Muscle layer of duodenum (tissue), 2 donors: ENCODE measurements at regions not wholly inside any gene's neighbourhood (a gene's known extent, or its start where the extent isn't known, plus 50 kb on each side); places are given as distances from the start of the nearest gene placed in this dataset.
"Not testable (repeated sequence)": the region's sequence is repeated elsewhere in the genome, so short reads cannot be mapped to it uniquely, and the experiment has no call there.

ENCODE experiments used
- H3K27ac ChIP-seq: one replicate; pipeline ENCODE4 v1.7.0; 2013; ENCODE audit warnings: mild to moderate bottlenecking, low read length
- H3K27me3 ChIP-seq: one replicate; pipeline ENCODE4 v1.7.0; 2013; ENCODE audit warnings: low read depth, mild to moderate bottlenecking, control low read depth, low read length
- H3K36me3 ChIP-seq, 2 donors: one replicate each; pipeline ENCODE4 v1.7.0; 2013; ENCODE audit warnings: low read length in 2 of 2, control low read depth in 1 of 2, mild to moderate bottlenecking in 1 of 2; ENCODE audit not compliant: insufficient read depth in 2 of 2, control insufficient read depth in 1 of 2
- H3K4me1 ChIP-seq, 2 donors: one replicate each; pipeline ENCODE4 v1.7.0; 2013; ENCODE audit warnings: low read length in 2 of 2, mild to moderate bottlenecking in 2 of 2, control low read depth in 1 of 2, moderate library complexity in 1 of 2; ENCODE audit not compliant: insufficient read depth in 2 of 2, control insufficient read depth in 1 of 2
- H3K4me3 ChIP-seq, 2 donors: one replicate each; pipeline ENCODE4 v1.7.0; 2013; ENCODE audit warnings: low read length in 2 of 2, low read depth in 1 of 2, mild to moderate bottlenecking in 1 of 2
- H3K9me3 ChIP-seq, 2 donors: one replicate each; pipeline ENCODE4 v1.7.0; 2013; ENCODE audit warnings: low read length in 2 of 2, control low read depth in 1 of 2, mild to moderate bottlenecking in 1 of 2; ENCODE audit not compliant: control insufficient read depth in 1 of 2
- donor health status: healthy.

DNA sequence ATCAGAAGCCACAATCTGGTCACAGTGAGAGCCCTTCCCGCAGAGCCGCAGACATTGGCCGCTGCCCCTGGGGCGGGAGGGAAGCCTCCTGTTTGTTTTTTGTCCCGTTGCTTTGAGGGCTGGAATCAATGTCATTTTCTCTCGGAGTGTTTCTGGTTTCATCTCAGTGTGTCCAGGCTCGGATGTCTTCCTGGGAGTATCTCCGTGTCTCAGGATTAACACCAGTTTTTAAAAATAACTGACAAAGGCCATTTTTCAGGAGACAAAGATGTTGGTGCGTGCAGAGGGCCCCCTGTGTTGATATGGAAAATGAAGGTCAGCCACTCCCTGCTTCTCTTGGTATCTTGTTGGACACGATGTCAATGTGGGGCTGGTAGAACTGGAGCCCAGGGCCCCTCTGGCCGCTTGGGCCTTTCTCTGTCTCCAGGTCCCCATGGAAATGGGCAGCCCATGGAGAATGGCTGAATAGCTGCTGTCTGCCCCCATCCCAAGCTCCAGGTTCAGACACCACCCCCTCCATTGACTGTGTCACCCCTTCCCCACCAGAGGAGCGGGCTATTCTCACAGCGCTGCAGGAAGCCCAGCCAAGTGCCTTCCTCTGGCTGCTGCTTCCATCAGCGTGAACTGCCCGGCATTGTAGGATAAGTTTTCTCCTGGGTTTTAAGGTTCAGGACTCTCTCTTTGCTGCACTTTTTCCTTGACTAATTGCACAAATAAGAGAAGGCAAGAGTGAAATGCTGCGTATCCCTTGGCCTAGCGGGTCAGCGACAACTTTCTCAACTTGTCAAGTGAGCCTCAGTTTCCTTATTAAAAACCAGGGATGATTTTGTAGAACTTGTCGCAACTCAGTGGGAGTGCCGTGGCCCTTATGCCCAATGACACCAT is 72.2 kb upstream of the METTL9 start:
- Histone ChIP-seq H3K36me3 (no peaks in the 10 kb centered on the region), H3K9me3 (no peaks in the 10 kb centered on the region), H3K27me3 (no peaks in the 10 kb centered on the region), H3K27ac (no peak overlapping the region), H3K4me1 (no peaks in the 10 kb centered on the region), H3K4me3 (no peak overlapping the region)

DNA sequence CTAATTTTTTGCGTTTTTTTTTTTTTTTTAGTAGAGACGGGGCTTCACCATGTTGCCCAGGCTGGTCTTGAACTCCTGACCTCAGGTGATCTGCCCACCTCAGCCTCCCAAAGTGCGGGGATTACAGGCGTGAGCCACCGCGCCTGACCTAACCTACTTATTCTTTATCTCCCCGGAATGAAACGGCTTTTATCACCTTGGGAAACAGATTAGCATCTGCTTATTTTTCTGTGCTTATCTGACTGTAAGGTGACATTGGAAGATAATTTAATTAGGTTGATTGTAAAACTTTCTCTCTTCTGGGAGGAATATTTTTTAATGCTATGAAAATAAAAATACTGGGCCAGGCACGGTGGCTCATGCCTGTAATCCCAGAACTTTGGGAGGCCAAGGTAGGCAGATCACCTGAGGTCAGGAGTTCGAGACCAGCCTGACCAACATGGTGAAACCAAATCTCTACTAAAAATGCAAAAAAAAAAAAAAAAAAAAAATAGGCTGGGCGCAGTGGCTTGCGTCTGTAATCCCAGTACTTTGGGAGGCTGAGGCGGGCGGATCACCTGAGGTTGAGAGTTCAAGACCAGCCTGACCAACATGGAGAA is 70.2 kb upstream of the METTL9 start:
- not testable (repeated sequence) for H3K4me1 ChIP-seq, H3K36me3 ChIP-seq, H3K27me3 ChIP-seq, H3K27ac ChIP-seq, H3K4me3 ChIP-seq, H3K9me3 ChIP-seq

DNA sequence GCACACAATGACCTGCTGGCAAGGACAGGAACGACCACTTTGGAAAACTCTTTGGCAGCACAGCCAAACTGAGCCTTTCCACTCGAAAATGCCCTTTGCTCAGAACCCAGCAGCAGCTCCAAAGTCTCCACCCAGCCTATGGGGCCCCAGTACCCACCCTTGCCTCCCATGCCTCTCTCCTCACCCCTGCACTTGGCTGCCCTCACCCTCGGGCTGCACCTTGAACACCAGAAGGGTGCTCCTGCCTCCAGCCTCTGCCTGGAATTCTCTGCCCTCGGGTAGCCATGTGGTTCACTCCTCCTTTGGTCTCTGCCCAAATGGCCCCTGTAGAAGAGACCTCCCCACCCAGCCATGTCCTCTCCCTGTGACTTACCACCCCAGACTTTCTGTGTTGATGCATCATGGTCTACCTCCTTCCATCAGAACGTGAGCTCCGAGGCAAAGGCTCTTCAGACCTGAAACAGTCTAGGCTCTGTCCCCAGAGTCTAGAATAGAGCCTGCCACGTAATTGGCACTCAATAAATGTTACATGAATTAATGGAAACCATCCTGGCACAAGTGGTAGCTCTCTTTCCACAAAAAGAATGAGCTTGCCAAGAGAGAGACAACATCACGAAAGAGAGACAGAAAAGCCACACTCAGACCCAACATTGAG is 68.5 kb upstream of the METTL9 start:
- not testable (repeated sequence) for H3K27ac ChIP-seq, H3K27me3 ChIP-seq, H3K36me3 ChIP-seq, H3K9me3 ChIP-seq, H3K4me1 ChIP-seq, H3K4me3 ChIP-seq

DNA sequence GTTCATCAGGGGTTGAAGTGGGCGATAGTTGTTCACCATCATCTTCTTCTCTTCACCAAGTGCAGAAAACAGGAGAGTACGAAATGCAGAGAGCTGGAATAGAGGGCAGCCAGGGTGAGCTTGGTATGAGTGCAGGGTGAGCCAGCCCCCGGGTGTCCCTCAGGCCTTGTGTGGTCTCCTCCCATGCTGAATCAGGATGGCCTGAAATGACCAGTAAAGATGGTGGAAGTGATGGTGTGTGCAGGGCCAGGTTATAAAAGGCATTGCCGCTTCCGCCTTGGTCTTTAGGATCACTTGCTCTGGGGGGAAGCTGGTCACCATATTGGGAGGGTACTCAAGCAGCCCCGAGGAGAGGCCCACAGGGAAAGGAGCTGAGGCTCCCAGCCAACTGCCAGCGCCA is 66.4 kb upstream of the METTL9 start:
- H3K27ac ChIP-seq, H3K4me1 ChIP-seq, H3K4me3 ChIP-seq, H3K27me3 ChIP-seq, H3K9me3 ChIP-seq, H3K36me3 ChIP-seq: not testable (repeated sequence)

DNA sequence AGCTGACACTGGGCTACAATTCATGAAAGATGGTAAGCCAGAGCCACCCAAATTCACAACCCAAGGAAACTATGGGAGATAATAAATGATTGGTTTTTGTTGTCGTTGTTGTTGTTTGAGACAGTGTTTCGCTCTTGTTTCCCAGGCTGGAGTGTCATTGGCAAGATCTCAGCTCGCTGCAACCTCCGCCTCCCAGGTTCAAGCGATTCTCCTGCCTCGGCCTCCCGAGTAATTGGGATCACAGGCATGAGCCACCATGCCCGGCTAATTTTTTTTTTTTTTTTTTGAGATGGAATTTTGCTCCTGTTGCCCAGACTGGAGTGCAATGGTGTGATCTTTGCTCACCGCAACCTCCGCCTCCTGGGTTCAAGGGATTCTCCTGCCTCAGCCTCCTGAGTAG is 65.9 kb upstream of the METTL9 start:
- H3K4me3 ChIP-seq, H3K27ac ChIP-seq, H3K4me1 ChIP-seq, H3K9me3 ChIP-seq, H3K27me3 ChIP-seq, H3K36me3 ChIP-seq: not testable (repeated sequence)

DNA sequence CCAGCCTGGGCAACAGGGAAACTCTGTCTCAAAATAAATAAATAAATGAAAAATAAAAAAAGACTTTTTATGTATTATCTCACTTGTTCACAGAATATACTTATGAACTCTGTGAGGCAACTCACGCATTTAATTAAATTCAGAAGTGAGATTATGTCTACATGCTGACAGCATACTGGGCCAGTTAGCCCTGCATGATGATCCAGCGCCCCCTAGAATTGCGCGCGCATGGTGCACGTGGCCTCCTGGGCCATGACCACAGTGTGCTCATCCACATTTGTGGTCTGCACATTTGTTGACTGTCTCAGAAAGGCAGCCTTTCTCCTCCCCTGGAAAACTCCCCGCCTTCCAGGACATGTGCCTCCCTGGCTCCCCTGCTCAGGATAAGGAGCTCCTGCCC is 64.8 kb upstream of the METTL9 start:
- H3K9me3 ChIP-seq, H3K27me3 ChIP-seq, H3K27ac ChIP-seq, H3K4me3 ChIP-seq, H3K4me1 ChIP-seq, H3K36me3 ChIP-seq: not testable (repeated sequence)

DNA sequence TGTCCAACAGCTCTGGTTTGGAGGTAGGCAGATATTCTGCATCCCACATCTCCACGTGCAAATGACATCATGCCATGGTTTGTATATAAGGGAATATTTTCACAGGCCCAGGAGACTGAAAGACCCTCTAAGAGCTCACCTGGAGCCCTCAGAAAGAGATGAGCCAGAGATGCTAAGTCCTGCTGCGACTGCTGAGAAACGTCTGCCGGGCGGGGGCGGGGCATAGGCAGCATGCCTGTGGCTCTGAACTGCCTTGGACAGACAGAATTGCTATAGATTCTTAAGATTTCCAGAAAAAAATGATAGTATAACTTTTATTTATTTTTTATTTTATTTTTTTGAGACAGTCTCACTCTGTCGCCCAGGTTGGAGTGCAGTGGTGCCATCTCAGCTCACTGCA is 64.2 kb upstream of the METTL9 start:
- H3K4me3 ChIP-seq, H3K27ac ChIP-seq, H3K4me1 ChIP-seq, H3K36me3 ChIP-seq, H3K9me3 ChIP-seq, H3K27me3 ChIP-seq: not testable (repeated sequence)

DNA sequence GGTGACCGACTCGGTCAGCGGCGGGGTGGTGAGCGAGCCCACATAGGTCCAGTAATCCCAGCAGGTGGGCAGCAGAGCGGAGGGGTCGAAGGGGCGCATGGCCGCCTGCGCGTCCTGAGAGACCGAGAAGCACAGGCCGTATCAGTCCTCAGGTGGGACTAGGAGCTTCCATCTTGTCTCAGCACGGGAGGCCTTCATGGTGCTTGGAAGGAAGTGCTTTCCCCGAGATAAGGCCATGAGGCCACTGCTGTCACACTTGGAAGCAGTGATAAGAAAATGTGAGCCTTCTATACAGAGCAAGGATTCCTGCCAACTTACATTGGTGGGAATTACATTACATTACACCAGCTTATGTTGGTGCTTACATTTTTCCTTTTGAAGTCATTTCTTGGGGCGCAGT is 62.6 kb upstream of the METTL9 start:
- H3K36me3 ChIP-seq, H3K27ac ChIP-seq, H3K27me3 ChIP-seq, H3K9me3 ChIP-seq, H3K4me1 ChIP-seq, H3K4me3 ChIP-seq: not testable (repeated sequence)

DNA sequence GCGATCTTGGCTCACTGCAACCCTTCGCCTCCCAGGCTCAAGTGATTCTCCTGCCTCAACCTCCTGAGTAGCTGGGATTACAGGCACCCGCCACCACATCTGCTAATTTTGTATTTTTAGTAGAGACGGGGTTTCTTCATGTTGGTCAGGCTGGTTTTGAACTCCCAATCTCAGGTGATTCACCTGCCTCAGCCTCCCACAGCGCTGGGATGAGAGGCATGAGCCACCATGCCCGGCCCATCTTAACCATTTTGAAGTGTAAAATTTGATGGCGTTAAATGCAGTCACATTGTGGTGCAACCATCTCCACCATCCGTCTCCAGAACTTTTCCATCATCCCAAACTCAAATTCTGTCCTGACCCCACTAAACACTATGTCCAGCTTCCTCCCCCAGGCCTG is 61.8 kb upstream of the METTL9 start:
- H3K9me3 ChIP-seq, H3K4me1 ChIP-seq, H3K27me3 ChIP-seq, H3K27ac ChIP-seq, H3K36me3 ChIP-seq, H3K4me3 ChIP-seq: not testable (repeated sequence)

DNA sequence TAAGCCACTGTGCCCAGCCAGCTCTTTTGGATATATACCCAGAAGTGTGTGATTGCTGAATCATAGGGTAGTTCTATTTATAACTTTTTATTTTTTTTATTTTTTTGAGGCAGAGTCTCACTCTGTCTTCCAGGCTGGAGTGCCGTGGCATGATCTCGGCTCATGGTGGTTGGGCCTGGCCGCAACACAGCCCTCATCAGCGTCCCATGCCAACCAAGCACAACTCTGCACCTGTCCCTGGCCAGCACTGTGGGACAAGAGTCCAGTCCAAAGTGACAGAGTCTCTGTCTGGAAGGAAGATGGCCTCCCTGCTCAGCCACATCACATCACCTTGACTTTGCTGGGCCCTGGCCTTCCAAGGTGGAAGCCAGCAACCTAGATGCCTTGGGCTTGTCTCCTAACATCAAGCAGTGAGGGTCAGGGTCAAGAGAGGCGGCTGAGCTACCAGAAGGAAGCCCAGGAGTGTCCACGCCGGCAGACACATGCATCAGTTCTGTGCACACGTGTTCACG is 60.2 kb upstream of the METTL9 start:
- H3K27ac ChIP-seq, H3K4me1 ChIP-seq: not testable (repeated sequence)

DNA sequence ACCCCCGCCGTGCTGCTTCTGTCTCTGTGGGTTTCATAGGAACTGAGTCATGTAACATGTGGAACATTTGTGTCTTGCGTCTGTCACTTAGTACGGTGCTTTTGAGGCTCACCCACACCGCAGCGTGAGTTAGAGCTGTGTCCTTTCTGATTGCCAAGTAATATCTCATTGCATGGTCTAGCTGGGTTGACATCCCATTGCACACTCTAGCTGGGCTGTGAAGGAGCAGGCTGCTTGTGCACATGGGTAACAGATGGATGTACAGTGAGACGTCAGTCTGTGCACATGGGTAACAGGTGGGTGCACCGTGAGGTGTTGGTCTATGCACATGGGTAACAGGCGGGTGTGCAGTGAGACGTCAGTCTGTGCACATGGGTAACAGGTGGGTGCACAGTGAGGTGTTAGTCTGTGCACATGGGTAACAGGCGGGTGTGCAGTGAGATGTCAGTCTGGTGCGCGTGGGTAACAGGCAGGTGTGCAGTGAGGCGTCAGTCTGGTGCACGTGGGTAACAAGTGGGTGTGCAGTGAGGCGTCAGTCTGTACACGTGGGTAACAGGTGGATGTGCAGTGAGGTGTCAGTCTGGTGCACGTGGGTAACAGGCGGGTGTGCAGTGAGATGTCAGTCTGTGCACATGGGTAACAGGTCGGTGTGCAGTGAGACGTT is 58.5 kb upstream of the METTL9 start:
- H3K4me3 ChIP-seq, H3K36me3 ChIP-seq, H3K9me3 ChIP-seq, H3K27me3 ChIP-seq, H3K27ac ChIP-seq, H3K4me1 ChIP-seq: not testable (repeated sequence)

More for the DNA sequence above, 60.2 kb upstream of the METTL9 start:
- not testable (repeated sequence) for H3K4me3 ChIP-seq, H3K36me3 ChIP-seq, H3K27me3 ChIP-seq, H3K9me3 ChIP-seq
